ENCODE measurements at regions not wholly inside any gene's neighbourhood (a gene's known extent, or its start where the extent isn't known, plus 50 kb on each side); places are given as distances from the start of the nearest gene placed in this dataset.

DNA sequence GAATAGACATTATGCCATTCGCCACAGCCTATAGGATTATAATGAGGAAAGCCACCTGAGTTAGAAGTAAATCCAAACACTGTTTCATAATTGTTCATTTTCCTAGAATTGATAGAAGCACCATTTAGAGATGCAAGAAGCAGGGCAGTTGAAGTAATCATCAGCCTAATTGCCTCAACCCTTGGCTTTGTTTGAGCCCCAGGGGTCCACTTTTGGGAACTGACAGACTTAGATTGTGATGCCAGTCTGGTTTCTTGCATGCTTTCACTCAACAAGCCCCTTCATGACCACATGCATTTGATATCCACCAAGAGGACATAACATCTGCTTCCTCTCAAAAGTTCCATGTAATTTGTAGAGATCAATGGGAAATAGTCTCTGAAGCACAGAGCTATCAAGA, 97.2 kb upstream of the COL8A1 start:
- no peak for DNase-seq

DNA sequence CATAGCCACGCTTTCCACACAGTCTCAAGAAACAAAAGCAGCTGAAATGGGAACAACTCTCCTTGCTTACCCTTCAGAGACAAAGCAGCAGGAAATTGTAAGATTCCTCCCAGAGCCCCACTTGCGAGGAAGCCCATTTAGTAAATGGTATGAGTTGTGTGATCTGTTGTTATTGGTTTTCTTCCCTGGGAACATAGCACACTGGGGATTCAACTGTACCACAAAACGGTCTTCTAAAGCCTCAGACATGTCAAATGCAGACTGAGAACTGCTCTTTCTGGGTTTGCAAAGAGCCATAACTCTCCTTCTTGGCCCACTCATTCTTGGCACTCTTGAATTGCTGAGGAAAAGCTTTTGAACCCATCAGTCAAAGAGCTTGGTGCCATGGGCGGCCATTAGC, 101.0 kb upstream of the COL8A1 start:
- DNase-seq, result no peak

DNA sequence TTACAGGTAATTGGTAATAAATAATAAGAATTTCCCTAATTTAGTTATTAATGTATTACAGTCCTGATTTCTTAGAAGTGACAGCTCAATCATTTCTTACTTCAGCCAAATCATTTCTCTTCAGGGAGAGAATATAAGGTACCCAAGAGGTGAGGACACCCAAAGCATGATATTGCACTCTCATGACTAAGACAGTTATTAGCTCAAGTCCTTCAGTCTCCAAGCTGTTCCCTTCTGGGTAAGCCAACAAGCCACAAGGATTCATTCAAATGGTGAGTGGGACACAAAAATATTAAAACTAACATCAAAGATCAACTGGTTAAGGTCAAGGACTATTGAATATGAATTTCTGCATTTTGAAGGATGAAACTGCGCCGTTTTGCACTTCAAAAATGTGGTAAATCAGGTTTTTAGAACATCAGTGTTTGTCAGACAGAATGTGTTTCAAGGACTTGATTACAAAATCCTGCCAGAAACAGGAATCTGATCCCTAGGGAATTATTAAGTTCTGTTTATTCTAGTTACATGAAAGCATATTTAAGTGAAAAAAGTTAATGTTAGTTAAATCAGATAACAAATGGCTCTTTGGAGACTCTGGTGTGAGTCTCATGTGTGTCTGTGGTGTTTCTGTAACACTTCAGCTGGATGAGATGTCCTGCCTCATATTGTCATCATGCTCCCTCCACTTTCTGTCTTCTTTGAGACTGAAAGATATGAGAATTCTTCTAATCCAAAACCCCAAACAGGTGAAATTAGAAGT, 101.7 kb upstream of the COL8A1 start:
- no peak for DNase-seq

DNA sequence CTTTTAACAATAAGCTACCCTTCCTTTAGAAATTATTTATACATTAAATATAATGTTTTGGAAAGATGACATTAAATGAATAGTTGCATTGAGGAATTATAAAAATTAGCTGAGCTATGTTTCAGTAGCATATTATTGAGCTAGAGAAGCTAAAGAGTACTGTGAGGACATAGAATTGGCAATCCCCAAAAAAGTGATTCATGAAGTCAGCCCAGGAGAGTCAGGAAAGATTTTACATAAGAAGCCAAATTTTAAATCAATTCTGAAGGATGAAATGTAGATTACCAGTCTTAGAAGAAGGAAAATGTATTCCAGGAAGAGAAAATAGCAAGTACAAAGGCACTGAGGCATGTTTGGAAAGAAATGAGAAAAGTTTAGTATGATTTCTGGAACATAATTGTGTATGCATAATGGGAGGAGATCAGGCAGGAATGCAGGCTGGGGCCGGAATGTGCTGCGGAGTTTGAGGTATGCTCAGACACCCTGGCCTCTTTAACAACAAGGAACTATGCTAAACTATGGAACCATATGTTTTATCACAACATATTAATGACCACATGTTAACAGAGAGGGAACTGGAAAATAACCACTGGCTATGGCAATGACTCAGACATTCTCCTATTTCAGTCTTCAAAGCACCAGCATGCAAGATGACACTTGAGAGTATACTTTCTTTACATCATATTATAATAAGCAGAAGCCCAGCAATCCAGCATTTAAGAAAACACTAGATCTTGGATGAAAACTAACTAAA, 103.3 kb upstream of the COL8A1 start:
- no peak for DNase-seq

DNA sequence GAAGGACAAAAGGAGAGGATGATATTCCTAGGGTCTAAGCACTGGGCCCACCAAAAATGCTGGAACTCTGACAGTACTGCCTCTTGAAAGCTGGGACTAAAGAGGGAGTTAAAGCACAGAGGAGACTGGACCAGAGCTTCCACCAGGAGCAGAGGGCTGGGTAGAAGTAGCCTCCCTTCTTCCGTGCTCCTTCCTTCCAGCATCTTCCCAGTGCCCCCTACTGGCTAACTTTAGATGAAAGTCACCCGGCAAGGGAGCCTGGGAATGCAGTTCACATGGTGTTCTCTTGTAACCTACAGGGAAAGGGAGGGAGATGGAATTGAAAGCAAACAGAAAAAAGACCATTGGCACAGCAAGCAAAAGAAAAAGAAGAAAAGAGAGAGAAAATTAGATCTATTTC, 106.1 kb upstream of the COL8A1 start:
- DNase-seq, result peak; percentile 32

DNA sequence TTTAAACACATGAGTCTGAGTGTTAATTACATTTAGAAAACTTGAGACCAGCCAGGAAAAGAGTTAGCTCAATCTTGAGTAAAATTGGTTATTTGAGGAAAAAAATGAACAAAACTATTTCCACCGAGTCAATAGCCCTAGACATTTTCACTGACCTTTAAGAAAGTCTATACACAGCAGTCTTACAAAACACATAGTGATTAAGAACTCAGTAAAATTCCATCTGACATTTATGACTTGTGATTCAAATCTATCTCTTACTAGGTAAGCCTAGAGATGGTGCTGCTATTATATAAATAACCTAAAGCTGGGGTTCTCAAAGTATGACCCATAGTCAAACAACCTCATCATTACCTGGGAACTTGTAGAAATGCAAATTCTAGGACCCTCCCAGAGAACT, 109.1 kb upstream of the COL8A1 start:
- DNase-seq, result no peak

DNA sequence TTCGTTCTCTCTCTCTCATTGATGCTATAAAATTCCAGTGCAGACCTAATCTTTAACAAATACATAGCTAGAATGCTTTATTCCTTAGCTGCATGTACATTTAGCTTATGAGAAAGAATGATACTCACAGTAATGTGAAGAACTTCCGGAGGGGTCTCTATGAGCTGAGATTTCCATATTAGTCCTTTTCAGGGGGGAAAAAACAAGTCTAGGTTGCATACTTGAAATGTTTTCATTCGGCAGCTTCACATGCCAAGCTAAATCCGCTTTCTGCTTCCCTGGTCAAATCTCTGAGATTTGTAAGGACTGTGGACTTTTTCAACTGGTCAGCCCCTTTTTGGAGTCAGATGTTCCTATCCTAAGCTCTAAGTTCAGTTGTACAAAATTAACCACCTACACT, 111.5 kb upstream of the COL8A1 start:
- no peak for DNase-seq

DNA sequence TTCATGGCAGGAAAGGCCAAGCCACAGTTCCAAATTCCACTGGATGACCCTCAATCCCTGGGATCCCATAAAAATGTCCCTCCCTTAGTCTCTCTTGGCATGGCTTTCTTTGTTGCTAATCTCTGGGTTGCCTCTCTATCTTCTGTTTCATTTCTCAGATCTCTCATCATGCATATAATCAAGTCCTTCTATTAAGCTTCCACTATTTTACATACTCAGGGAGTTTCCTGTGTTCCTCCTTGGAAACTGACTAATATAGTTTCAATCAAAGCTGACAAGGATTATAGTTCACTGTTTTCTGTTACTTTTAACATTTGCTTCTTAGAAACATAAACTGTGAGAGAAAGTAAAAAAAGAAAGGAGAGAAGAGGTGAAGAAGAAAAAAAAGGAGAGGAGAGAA, 113.8 kb upstream of the COL8A1 start:
- DNase-seq, result no peak

DNA sequence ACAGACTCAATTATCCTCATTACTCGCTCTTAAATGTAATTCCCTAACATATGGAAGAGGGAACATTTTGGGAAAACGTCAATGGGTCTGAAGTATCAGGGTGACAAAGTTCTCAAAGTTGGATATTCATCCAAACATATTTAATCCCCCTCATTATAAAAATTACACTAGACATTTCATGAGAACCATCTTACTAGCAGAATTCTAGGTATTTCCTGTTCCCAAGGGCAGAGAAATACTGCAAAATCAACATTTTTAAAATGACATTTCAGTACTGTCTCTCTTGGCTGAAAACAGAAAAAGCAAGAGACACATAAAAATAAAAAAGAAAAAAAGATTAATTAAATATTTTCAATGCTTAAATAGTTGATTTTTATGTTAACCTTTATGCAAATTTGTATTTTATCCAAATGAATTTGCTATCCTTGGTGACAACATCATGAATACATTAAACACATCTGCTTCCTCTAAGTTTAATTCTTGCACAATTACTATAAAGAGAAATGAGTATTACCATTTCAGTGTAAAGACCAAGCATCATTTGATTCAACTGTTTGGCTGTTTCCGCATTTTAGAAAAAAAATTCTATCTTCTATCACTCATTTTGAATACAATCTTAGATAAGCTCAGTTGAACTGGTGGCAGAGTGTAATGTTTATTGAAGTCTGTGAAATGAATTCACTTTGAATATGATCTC, 114.8 kb upstream of the COL8A1 start:
- DNase-seq, result no peak

DNA sequence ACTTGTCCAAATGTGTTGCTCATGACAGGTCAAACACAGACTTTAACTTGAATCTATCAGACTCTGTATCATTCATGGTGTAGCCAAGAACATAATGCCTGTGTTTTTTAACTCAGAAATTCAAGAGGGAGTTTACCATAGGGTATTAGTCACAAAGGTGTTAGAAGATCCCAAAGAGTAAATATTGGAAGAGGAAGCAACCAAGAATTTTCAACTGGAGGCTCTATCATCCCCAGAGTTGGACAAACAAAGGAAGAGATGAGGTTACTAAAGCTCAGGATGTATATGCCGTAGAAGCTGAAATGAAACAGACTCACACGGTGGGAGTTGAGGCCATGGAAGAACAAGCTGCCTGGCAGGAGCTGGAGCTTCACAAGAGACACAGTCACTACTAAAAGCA, 116.2 kb upstream of the COL8A1 start:
- DNase-seq, result no peak

DNA sequence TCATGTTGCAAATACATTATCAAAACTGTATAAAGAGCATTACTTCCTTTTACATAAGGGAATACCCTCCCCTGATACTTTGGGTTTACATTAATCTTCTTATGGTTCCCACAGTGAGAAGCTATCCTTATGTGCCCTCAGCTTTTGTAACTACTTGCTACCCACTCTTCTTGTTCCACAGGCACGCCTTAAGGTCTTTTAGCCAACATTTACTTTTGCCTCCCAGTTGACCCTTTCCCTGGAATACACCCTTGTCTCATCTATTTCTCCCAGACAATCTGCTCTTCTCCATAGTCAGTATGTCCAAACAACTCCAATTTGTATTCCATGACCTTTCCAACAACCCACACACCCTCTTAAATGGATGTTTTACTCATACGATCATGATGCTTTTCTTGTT, 116.8 kb upstream of the COL8A1 start:
- DNase-seq, result no peak

DNA sequence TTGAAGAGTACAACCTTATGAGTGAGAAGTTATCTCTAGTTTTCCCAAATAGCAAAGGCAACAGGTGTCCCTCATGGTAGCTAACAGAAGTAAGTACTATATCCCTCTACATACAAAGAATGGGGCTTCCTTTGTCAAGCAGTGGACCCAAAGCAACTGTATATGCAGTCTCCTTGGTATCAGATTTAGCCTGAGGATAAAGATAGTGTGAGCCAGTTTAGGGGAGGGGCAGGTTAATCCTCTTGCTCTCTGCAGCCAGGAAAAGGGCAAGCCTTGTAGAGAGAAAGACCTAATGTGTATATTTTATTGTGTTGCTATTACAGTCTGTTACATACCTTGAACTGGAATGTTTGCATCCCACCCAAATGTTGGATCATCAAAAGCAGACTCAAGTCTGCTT, 117.9 kb upstream of the COL8A1 start:
- DNase-seq, result no peak

DNA sequence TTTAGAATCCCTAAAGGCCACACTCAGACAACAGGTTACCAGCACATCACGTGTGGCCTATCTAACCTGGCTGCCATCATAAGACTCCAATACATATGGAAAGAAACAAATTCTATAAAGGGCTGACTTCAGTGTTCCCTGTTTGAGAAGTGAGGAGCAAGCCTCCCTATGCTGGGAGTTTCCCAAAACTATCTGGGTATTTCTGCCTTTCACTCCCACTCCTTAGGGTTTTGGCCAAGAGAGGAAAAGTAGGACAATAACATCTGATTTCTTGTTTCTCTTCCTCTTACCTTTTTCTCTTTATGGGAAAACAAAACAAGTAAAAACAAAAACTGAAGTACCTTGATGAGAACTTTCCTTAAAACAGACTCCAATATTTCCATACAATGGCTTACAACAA, 121.5 kb upstream of the COL8A1 start:
- DNase-seq, result no peak

DNA sequence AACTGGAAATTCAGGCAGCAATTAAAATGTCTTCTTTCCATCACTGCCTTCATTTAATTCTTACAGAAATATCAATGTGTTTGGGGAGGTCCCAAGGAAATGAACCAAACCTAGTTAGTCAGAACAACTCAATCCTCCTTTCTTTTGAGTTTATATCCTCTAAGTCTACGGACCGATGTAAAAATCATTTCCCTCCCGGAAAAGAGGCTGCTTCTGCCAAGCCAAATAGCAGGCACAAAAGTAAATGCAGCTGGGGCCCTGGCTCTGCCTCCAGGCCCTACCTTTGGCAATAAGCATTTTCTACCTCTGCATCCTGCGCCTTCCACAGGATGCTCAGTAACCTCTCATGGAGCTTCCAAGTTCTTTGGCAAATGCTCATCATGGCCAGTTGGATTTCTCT, 122.5 kb upstream of the COL8A1 start:
- no peak for DNase-seq

DNA sequence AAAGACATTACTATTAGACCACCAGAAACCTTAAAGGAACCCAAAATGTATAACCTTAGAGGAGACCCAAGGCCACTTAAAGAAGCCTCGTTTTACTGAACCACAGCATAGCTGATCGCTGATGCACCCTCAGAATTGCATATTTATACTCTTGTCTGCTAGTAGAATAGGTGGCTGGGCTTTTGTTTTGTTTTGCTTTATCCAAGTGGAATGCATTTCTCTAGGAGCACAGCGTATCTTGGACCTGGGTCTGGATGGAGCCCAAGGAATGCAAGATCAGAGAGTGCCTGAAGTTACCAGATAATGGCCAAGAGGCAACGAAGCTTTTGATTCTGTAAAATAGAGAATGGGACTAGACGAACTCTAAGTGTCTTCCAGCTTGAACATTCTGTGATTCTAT, 129.2 kb upstream of the COL8A1 start:
- DNase-seq, result no peak

DNA sequence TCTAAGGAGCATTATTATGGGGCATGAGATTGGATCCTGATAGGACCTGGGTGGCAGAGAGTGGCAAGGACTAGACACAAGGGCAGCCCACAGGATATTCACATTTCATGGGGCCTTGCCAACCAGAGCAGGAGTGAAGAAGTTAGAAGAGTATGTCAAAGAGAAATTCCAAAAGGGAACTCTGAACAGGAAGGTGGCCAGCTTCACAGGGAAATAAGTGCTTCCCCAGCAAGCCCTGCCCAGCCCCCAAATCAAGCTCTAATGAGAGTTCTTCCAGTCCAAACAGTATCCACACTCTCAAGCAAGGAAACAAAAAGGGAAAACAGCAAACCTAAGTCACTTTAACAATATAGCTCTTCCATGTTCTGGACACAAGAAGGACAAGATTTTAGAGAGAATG, 130.2 kb upstream of the COL8A1 start:
- DNase-seq, result no peak

DNA sequence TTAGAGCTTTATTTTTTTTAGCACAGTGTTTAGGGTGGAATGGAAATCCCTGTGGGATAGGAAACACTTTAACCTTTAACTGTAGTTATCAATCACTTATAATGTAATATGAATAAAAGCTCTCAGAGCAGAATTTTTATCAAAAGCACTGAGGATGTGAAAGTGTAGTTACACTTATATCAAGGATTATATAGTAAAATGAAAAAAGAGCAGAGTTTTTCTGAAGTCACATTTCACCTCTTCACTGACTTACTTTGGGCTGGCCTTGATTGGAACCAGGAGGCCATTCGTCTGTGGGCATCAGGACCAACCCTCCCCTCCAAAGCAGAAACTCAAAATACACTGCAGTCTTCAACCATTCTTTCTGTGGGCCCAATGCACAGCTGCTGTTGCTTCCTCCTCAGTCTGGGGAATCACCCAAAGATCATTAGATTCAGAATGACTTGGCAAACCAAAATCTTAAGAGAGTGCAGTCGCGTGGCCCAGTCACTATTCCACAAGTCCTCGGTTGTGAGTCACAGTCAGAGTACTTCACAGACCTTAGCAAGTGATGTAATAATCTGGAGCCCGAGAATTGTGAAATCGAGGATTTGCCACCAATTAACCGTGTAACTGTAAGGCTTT, 132.6 kb upstream of the COL8A1 start:
- DNase-seq, result peak; percentile 89

DNA sequence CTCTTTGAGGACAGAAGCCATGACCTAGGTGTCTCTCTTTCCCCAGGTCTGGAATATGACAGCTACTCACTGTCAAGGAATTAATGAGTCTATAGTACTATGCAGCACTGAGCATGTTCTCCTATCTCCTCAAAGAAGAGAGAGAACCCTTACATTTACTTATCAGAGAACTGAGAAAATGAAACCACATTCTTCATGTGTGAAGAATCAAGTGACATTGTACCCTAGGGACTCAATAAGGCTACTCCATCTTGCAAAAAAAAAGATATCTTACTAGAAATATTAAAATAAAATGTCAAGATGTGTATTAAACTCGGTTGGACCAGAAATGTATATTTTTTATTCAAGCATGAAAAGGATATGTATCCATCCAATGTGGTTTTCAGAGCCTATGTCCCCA, 133.2 kb upstream of the COL8A1 start:
- DNase-seq, result no peak

DNA sequence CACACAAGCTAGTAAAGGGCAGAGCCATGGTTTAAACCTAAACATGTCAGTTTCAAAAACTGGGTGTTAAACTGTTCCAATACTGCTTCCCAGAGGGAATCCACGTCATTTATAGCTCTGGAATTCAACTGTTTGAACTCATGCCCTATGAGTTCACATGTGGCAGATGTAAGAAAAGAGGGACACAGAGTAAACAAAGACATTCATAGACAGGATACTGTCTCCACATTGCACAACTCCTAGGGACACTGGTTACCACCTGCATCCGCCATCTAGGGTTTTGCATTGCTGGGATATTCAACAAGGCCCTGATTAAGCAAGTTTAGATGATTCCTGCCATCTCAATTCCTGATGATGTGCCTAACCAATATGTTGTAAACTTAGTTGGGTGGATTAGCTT, 134.1 kb upstream of the COL8A1 start:
- no peak for DNase-seq

DNA sequence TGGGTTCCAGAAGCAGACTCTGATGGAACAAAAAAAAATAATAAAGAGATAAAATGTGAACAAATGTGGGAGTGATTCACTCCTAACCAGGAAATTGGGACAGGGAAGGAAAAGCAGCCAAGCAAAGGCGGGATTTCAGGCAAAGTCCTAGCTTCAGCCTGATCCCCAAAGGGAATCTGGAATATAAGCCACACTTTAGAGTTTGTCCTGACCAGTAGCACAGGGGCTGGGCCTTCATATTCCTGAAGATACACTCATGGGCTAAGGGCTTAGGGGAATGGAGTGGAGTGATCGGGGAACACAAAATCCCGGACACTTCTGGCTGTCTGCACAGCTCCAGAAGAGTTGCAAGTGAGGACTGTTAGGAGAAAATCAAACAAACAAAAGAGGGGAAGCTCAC, 135.0 kb upstream of the COL8A1 start:
- no peak for DNase-seq

DNA sequence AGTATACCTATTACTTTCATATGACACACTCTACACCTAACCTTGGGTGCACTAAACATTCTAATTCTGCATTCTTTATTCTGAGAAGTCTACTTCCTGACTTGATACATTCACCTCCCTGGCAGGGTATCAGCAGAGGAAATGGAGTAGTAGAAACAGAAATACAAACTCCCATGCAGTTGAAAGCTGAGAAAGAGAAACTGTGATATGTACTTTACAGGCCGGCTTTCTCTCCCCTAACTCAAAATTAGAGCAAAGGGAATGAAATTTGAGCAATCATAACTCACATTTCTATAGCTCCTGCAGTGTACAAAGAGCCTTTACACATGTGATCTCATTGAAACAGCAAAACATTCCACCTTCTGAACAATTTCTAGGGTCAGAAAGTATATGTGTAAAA, 135.5 kb upstream of the COL8A1 start:
- no peak for DNase-seq

DNA sequence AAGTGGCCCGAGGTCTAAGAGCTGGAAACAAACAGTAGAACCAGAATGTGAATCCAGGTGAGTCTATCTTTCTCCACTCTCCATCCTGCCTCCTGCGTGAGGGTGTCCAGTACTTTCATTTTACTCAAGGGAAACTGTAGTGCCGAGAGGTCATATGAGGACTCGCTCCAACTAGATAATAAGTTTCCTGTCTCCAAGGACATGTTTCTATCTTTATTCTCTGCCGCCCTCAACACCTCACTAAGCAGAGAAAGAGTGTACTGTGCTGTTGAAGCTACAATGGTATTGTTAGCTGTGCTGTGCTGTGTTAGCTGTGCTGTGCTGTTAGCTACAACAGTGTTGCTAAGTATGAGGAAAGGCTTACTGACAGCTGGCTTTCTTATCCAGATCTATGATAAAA, 137.9 kb upstream of the COL8A1 start:
- DNase-seq, result no peak

DNA sequence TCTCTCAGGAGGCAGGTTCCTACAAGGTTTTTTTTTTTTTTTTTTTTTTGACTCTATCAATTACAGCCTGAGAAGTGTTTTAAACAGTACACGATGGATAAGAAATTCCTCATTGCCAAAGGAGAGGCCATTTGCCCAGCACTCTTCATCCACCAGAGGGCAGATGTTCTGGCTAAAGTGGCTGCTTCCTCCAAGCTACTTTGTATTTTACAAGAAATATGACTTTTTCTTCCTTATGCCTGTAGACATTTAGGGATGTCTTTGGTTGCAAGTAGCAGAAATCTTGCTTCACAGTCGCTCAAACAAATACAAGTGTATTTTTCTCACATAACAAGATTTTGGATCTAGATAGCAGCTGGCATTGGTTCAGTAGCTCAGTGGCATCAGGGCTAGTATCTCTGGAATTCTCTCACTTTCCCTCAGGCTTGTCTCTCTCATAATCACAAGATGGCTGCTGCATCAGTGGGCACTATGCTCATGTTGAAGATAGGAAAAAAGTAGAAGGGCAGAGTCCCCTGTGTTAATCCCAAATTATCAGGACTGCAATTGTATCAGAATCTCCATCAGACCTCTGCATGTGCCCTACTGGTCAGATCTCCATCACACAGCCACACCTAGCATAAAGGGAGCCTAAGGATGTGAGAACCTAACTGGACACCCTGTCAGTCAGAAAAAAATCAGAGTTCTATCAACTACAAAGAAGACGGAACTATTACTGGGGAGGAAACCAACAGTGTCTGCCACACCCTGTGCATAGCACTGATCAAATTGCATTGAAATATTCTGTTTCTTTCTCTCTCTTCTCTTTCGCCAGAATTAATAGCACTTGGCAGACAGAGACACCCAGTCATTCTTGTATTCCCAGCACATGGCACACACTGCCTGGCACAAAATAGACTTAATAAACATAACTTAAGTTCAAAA, 138.9 kb upstream of the COL8A1 start:
- peak; percentile 20 for DNase-seq
